ENCODE measurements at regions not wholly inside any gene's neighbourhood (a gene's known extent, or its start where the extent isn't known, plus 50 kb on each side); places are given as distances from the start of the nearest gene placed in this dataset.

- no peak for DNase-seq (ENCODE audit: low read depth, low spot score)
Measured at GRCh38 chr4:24476282-24476681, 108.1 kb downstream of the DHX15 start.

GRCh38 chr4:24475756-24476155 is 108.6 kb downstream of the DHX15 start:
- no peak for DNase-seq (ENCODE audit: low read depth, low spot score)

- no peak for DNase-seq (ENCODE audit: low read depth, low spot score)
Measured at GRCh38 chr4:24473309-24473721, 111.0 kb downstream of the DHX15 start.

- DNase-seq (ENCODE audit: low read depth, low spot score) = no peak
Measured at GRCh38 chr4:24472514-24473308, 111.6 kb downstream of the DHX15 start.

GRCh38 chr4:24472161-24472510 is 112.2 kb downstream of the DHX15 start:
- no peak for DNase-seq (ENCODE audit: low read depth, low spot score)

GRCh38 chr4:24471486-24472160 is 112.7 kb downstream of the DHX15 start:
- no peak for DNase-seq (ENCODE audit: low read depth, low spot score)

- no peak for DNase-seq (ENCODE audit: low read depth, low spot score)
Measured at GRCh38 chr4:24470666-24471485, 113.5 kb downstream of the DHX15 start.

GRCh38 chr4:24468071-24468470 is 116.3 kb downstream of the DHX15 start:
- no peak for DNase-seq (ENCODE audit: low read depth, low spot score)

GRCh38 chr4:24464566-24464965 is 119.8 kb downstream of the DHX15 start:
- no peak for DNase-seq (ENCODE audit: low read depth, low spot score)

- no peak for DNase-seq (ENCODE audit: low read depth, low spot score)
Measured at GRCh38 chr4:24456431-24456830, 127.9 kb downstream of the DHX15 start.

- no peak for DNase-seq (ENCODE audit: low read depth, low spot score)
Measured at GRCh38 chr4:24453951-24454350, 130.4 kb downstream of the DHX15 start.

- DNase-seq (ENCODE audit: low read depth, low spot score) = no peak
Measured at GRCh38 chr4:24451870-24452269, 132.5 kb downstream of the DHX15 start.

- DNase-seq (ENCODE audit: low read depth, low spot score) = no peak
Measured at GRCh38 chr4:24443200-24443599, 141.2 kb downstream of the DHX15 start.

GRCh38 chr4:24440765-24441164 is 143.6 kb downstream of the DHX15 start:
- DNase-seq (ENCODE audit: low read depth, low spot score) = no peak

- DNase-seq (ENCODE audit: low read depth, low spot score) = no peak
Measured at GRCh38 chr4:24434241-24434640, 150.1 kb downstream of the DHX15 start.

- no peak for DNase-seq (ENCODE audit: low read depth, low spot score)
Measured at GRCh38 chr4:24433515-24434214, 150.7 kb downstream of the DHX15 start.

GRCh38 chr4:24428850-24429249 is 155.5 kb downstream of the DHX15 start:
- DNase-seq (ENCODE audit: low read depth, low spot score) = no peak

GRCh38 chr4:24426557-24426956 is 157.8 kb downstream of the DHX15 start:
- no peak for DNase-seq (ENCODE audit: low read depth, low spot score)

GRCh38 chr4:24425863-24426262 is 158.5 kb downstream of the DHX15 start:
- no peak for DNase-seq (ENCODE audit: low read depth, low spot score)

GRCh38 chr4:24423670-24424069 is 160.7 kb downstream of the DHX15 start:
- no peak for DNase-seq (ENCODE audit: low read depth, low spot score)

GRCh38 chr4:24422644-24423043 is 161.7 kb downstream of the DHX15 start:
- no peak for DNase-seq (ENCODE audit: low read depth, low spot score)
